GM12878 (cell line): ENCODE measurements at regions not wholly inside any gene's neighbourhood (a gene's known extent, or its start where the extent isn't known, plus 50 kb on each side); places are given as distances from the start of the nearest gene placed in this dataset.

ENCODE experiments used
- ATAC-seq: fragments of 200-7000 bp; cut with Tn5 transposase; 3 replicates; pipeline ENCODE4 v1.9.1; 2020; ENCODE audit warnings: mild to moderate bottlenecking, moderate library complexity
- BruUV-seq: library from RNA; stranded (reverse); fragments of 400-500 nt; replicated peaks from 2 replicates; lab custom pipeline; 2021; lab: Mats Ljungman, UMichigan
- CTCF ChIA-PET: fragments of 300-600 bp; sonication (Branson Sonifier 250); formaldehyde crosslinking; extraction: SDS; loops from one replicate; lab custom pipeline; 2021; ENCODE audit warnings: inconsistent platforms; lab: Yijun Ruan, JAX
- POLR2A ChIA-PET: fragments of 350-600 bp; formaldehyde crosslinking; extraction: SDS; loops from one replicate; lab custom pipeline; 2021; ENCODE audit warnings: inconsistent platforms; lab: Charles Lee
- RAD21 ChIA-PET: fragments of 300-600 bp; sonication (Branson Sonifier 250); formaldehyde crosslinking; loops from one replicate; lab custom pipeline; 2023; ENCODE audit warnings: antibody characterized with exemption; ENCODE audit not compliant: unreplicated experiment; lab: Charles Lee
- SMC1A ChIA-PET: fragments of 300-600 bp; sonication (Branson Sonifier 250); formaldehyde crosslinking; loops from one replicate; lab custom pipeline; 2023; ENCODE audit not compliant: unreplicated experiment, uncharacterized antibody; lab: Charles Lee
- DNase-seq: peaks from one replicate; pipeline ENCODE4 v3.0.0-alpha.2; 2011; ENCODE audit warnings: low read depth, low spot score
- FAIRE-seq: peaks from 3 replicates; lab custom pipeline; 2011; peaks lifted over from hg19 to GRCh38; lab: Jason Lieb, UNC
- H2AFZ ChIP-seq: 2 replicates; pipeline ENCODE4 v1.6.0; 2011; ENCODE audit warnings: low read depth, low read length, control low read depth; ENCODE audit not compliant: control insufficient read depth
- H3K27ac ChIP-seq: 2 replicates; pipeline ENCODE4 v1.5.1; 2011; ENCODE audit warnings: control low read depth; ENCODE audit not compliant: control insufficient read depth, insufficient read depth
- H3K27me3 ChIP-seq, 2 experiments: replicated peaks in 1 of 2; 2 replicates each; pipeline versions ENCODE4 v1.6.0 to v1.6.1; 2011; ENCODE audit warnings: low read length in 1 of 2; ENCODE audit not compliant: control insufficient read depth in 2 of 2, insufficient read depth in 2 of 2
- H3K36me3 ChIP-seq, 2 experiments: 2 replicates each; pipeline ENCODE4 v1.5.1; 2011; ENCODE audit warnings: low read length in 1 of 2; ENCODE audit not compliant: control insufficient read depth in 2 of 2, insufficient read depth in 2 of 2
- H3K4me1 ChIP-seq: 2 replicates; pipeline ENCODE4 v1.6.1; 2011; ENCODE audit warnings: mild to moderate bottlenecking, low read length, moderate library complexity, mixed read lengths; ENCODE audit not compliant: control insufficient read depth, insufficient read depth
- H3K4me2 ChIP-seq: 2 replicates; pipeline ENCODE4 v1.6.0; 2011; ENCODE audit warnings: control low read depth; ENCODE audit not compliant: control insufficient read depth, insufficient read depth
- H3K4me3 ChIP-seq: fragments of 200-600 bp; sonication (generic); 2 replicates; pipeline ENCODE4 v1.5.1; 2016
- H3K79me2 ChIP-seq: 2 replicates; pipeline ENCODE4 v1.6.0; 2011; ENCODE audit warnings: low read length; ENCODE audit not compliant: control insufficient read depth, insufficient read depth
- H3K9ac ChIP-seq: 2 replicates; pipeline ENCODE4 v1.8.0; 2011; ENCODE audit warnings: low read length, control low read depth, mixed read lengths; ENCODE audit not compliant: control insufficient read depth, insufficient read depth
- H3K9me3 ChIP-seq: replicated peaks from 3 replicates; pipeline ENCODE4 v1.5.1; 2011; ENCODE audit warnings: mild to moderate bottlenecking, low read length; ENCODE audit not compliant: control insufficient read depth, insufficient read depth
- H4K20me1 ChIP-seq: 2 replicates; pipeline ENCODE4 v1.6.0; 2011; ENCODE audit not compliant: control insufficient read depth, insufficient read depth
- CUX1 ChIP-seq: IDR thresholded peaks from 2 replicates; pipeline ENCODE4 v1.6.1; 2012; ENCODE audit warnings: improper control_type of control experiment, low read depth, low read length; ENCODE audit not compliant: insufficient replicate concordance
- KDM1A ChIP-seq: fragments of 200-600 bp; sonication (generic); IDR thresholded peaks from 2 replicates; pipeline ENCODE4 v1.6.1; 2016; ENCODE audit warnings: borderline replicate concordance
- MTA2 ChIP-seq: fragments of 450-650 bp; IDR thresholded peaks from 2 replicates; pipeline ENCODE4 v1.6.1; 2016; ENCODE audit warnings: low read depth, mild to moderate bottlenecking, moderate library complexity
- NBN ChIP-seq: fragments of 450-650 bp; IDR thresholded peaks from 2 replicates; pipeline ENCODE4 v1.6.1; 2016
- SMAD1 ChIP-seq: fragments of 450-650 bp; IDR thresholded peaks from 2 replicates; pipeline ENCODE4 v1.6.1; 2018; ENCODE audit warnings: mild to moderate bottlenecking, low read depth; ENCODE audit not compliant: partially characterized antibody
- ZBTB33 ChIP-seq: fragments of 450-650 bp; IDR thresholded peaks from 2 replicates; pipeline ENCODE4 v1.6.1; 2017; ENCODE audit warnings: mild to moderate bottlenecking
- ZBTB4 ChIP-seq: fragments of 450-650 bp; formaldehyde crosslinking; IDR thresholded peaks from 2 replicates; pipeline ENCODE4 v1.4.0; 2022; ENCODE audit warnings: mild to moderate bottlenecking, moderate library complexity
- in situ Hi-C: fragments of 300-500 bp; cut with MboI; formaldehyde crosslinking; loops from 9 replicates; pipeline ENCODE4 v1.14.3; 2018; ENCODE audit warnings: mixed read lengths
- intact Hi-C: fragments of 100-400 bp; cut with micrococcal nuclease; formaldehyde crosslinking; loops from one replicate; pipeline ENCODE4 v1.14.2; 2022; ENCODE audit not compliant: unreplicated experiment

GRCh38 chr4:11628093-11628725 lies 199.5 kb upstream of the HS3ST1 start:
- Histone ChIP-seq H3K9me3 (no peaks in the 10 kb centered on the region), H4K20me1 (no peaks in the 10 kb centered on the region), H3K4me1 (no peaks in the 10 kb centered on the region), H3K4me2 (no peak overlapping the region), H2AFZ (no peak overlapping the region), H3K27ac (no peak overlapping the region), H3K36me3 (no peaks in the 10 kb centered on the region), H3K4me3 (no peak overlapping the region), H3K27me3 (no peaks in the 10 kb centered on the region), H3K9ac (no peak overlapping the region), H3K79me2 (no peaks in the 10 kb centered on the region)
- CTCF ChIA-PET = no interaction called here
- intact Hi-C loops (no loop called here), in situ Hi-C loops (no loop called here)
- SMC1A ChIA-PET = no interaction called here
- TF ChIP-seq KDM1A = no peak
- no peak for TF ChIP-seq NBN
- TF ChIP-seq MTA2 = no peak
- no peak for TF ChIP-seq ZBTB4 (CRISPR knock-in tag)
- no peak for TF ChIP-seq SMAD1
- no peak for TF ChIP-seq CUX1
- no peak for TF ChIP-seq ZBTB33
- POLR2A ChIA-PET = no interaction called here
- DNase-seq = no peak
- RAD21 ChIA-PET = no interaction called here
- no peak for FAIRE-seq
- no TSS peak for BruUV-seq
- ATAC-seq = no peak
